ENCODE measurements at regions not wholly inside any gene's neighbourhood (a gene's known extent, or its start where the extent isn't known, plus 50 kb on each side); places are given as distances from the start of the nearest gene placed in this dataset.

DNA sequence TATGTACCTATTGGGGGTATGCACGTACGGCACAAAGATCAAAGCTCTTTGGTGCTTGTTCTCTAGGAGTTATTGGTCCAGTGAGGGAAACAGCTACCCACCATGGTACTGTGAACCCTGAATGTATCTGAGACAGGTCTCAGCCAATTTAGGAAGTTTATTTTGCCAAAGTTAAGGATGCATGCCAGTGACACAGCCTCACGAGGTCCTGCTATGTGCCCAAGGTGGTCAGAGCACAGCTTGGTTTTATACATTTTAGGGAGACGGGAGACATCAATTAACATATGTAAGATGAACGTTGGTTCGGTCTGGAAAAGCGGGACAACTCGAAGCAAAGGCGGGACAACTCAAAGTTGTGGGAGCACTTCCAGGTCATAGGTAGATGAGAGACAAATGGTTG, 75.8 kb downstream of the SOWAHC start:
- TF ChIP-seq EZH2 (optimal IDR thresholded peaks at IDR 0.05; ENCODE audit: low read depth, low read length) (no peak), EZH2phosphoT487 (IDR thresholded peaks at IDR 0.05; ENCODE audit: low read length) (no peak)
- TF ChIP-seq, protein P1, sequence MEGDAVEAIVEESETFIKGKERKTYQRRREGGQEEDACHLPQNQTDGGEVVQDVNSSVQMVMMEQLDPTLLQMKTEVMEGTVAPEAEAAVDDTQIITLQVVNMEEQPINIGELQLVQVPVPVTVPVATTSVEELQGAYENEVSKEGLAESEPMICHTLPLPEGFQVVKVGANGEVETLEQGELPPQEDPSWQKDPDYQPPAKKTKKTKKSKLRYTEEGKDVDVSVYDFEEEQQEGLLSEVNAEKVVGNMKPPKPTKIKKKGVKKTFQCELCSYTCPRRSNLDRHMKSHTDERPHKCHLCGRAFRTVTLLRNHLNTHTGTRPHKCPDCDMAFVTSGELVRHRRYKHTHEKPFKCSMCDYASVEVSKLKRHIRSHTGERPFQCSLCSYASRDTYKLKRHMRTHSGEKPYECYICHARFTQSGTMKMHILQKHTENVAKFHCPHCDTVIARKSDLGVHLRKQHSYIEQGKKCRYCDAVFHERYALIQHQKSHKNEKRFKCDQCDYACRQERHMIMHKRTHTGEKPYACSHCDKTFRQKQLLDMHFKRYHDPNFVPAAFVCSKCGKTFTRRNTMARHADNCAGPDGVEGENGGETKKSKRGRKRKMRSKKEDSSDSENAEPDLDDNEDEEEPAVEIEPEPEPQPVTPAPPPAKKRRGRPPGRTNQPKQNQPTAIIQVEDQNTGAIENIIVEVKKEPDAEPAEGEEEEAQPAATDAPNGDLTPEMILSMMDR (IDR thresholded peaks at IDR 0.05; ENCODE audit: low read length) = no peak
- Histone ChIP-seq H4K20me1 (ENCODE audit: insufficient read depth, low read length) (no peaks in the 10 kb centered on the region), H3K27me3 (replicated peaks; ENCODE audit: insufficient read depth, low read length) (no peaks in the 10 kb centered on the region), H3K9ac (ENCODE audit: low read length) (no peak overlapping the region), H3K27ac (ENCODE audit: low read length) (no peak overlapping the region), H2AFZ (ENCODE audit: low read length) (no peak overlapping the region), H3F3A (ENCODE audit: insufficient read depth, low read length) (no peaks in the 10 kb centered on the region), H3K4me1 (ENCODE audit: low read length) (no peaks in the 10 kb centered on the region), H3K4me3 (ENCODE audit: low read length) (no peak overlapping the region), H3K9me3 (replicated peaks; ENCODE audit: insufficient read depth, low read length) (no peaks in the 10 kb centered on the region), H3K79me2 (ENCODE audit: low read length) (no peaks in the 10 kb centered on the region), H3K36me3 (replicated peaks; ENCODE audit: insufficient read depth, low read length) (no peaks in the 10 kb centered on the region), H3K4me2 (ENCODE audit: low read depth, low read length) (no peak overlapping the region), H3K9me2 (replicated peaks; ENCODE audit: insufficient read depth, low read length) (no peaks in the 10 kb centered on the region)
- no peak for DNase-seq

DNA sequence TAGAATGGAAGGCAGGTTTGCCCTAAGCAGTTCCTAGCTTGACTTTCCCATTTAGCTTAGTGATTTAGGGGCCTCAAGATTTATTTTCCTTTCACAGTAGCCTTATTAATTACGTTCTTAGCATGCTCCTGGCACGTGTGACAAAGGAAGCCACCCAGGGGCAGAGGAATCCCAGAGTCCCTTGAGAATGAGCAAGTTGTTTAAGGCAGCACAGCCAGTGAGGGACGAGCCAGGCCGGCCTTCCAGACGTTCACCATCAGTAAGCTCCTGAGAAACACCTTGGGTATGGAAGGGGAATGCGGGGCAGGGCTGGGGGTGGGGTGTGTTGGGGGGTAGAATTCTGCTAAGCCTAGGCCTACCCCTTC, 76.3 kb downstream of the SOWAHC start:
- Histone ChIP-seq H3K9me2 (replicated peaks; ENCODE audit: insufficient read depth, low read length) (no peaks in the 10 kb centered on the region), H3K4me3 (ENCODE audit: low read length) (no peak overlapping the region), H3K79me2 (ENCODE audit: low read length) (no peaks in the 10 kb centered on the region), H3K27ac (ENCODE audit: low read length) (no peak overlapping the region), H3K9me3 (replicated peaks; ENCODE audit: insufficient read depth, low read length) (no peaks in the 10 kb centered on the region), H3K27me3 (replicated peaks; ENCODE audit: insufficient read depth, low read length) (no peaks in the 10 kb centered on the region), H2AFZ (ENCODE audit: low read length) (no peak overlapping the region), H3F3A (ENCODE audit: insufficient read depth, low read length) (no peaks in the 10 kb centered on the region), H4K20me1 (ENCODE audit: insufficient read depth, low read length) (no peaks in the 10 kb centered on the region), H3K4me1 (ENCODE audit: low read length) (no peaks in the 10 kb centered on the region), H3K36me3 (replicated peaks; ENCODE audit: insufficient read depth, low read length) (no peaks in the 10 kb centered on the region), H3K9ac (ENCODE audit: low read length) (no peak overlapping the region), H3K4me2 (ENCODE audit: low read depth, low read length) (no peak overlapping the region)
- TF ChIP-seq, protein P1 (IDR thresholded peaks at IDR 0.05; ENCODE audit: low read length) = no peak
- TF ChIP-seq EZH2 (optimal IDR thresholded peaks at IDR 0.05; ENCODE audit: low read depth, low read length) (no peak), EZH2phosphoT487 (IDR thresholded peaks at IDR 0.05; ENCODE audit: low read length) (no peak)
- DNase-seq = no peak

DNA sequence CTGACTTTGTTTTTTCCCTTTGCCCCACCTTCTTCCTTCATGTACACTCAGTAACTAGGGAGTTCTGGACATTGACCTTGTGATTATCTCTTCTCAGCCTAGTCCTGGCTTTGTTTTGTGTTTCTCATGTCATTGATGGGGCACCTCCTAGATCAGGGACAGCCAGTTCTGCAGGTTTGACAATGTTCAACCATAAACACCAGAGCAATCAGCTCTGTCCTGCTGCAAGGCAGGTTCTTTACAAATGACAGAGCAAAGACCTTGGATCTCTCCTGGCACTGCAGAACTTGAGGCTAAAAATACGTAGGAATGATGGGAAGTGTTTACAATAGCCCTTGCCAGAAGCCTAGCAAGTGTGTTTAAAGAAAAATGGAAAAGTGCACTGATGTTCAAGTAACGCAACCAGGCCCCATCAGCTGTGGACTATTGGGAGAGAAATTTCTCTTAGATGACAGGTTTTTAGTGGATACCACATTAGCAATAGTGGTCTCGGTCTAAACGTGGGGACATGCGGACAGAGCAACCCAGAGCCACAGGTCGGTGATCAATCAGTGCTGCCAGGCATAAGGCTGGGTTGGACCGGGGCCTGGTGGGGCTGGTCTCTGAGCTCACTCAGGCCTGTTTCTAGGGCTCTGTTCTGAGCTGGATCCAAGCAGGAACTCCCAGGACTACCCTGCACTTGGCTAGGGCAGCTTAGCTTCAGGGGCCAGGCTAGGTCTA, 76.8 kb downstream of the SOWAHC start:
- Histone ChIP-seq H3K79me2 (ENCODE audit: low read length) (no peaks in the 10 kb centered on the region), H4K20me1 (ENCODE audit: insufficient read depth, low read length) (no peaks in the 10 kb centered on the region), H3K4me3 (ENCODE audit: low read length) (no peak overlapping the region), H3K27ac (ENCODE audit: low read length) (no peak overlapping the region), H3F3A (ENCODE audit: insufficient read depth, low read length) (no peaks in the 10 kb centered on the region), H3K27me3 (replicated peaks; ENCODE audit: insufficient read depth, low read length) (no peaks in the 10 kb centered on the region), H3K36me3 (replicated peaks; ENCODE audit: insufficient read depth, low read length) (no peaks in the 10 kb centered on the region), H3K9me3 (replicated peaks; ENCODE audit: insufficient read depth, low read length) (no peaks in the 10 kb centered on the region), H2AFZ (ENCODE audit: low read length) (no peak overlapping the region), H3K4me2 (ENCODE audit: low read depth, low read length) (no peak overlapping the region), H3K4me1 (ENCODE audit: low read length) (no peaks in the 10 kb centered on the region), H3K9ac (ENCODE audit: low read length) (no peak overlapping the region), H3K9me2 (replicated peaks; ENCODE audit: insufficient read depth, low read length) (no peaks in the 10 kb centered on the region)
- DNase-seq = no peak
- TF ChIP-seq EZH2 (optimal IDR thresholded peaks at IDR 0.05; ENCODE audit: low read depth, low read length) = no peak
- no peak for TF ChIP-seq EZH2phosphoT487 (IDR thresholded peaks at IDR 0.05; ENCODE audit: low read length)
- TF ChIP-seq, protein P1 (IDR thresholded peaks at IDR 0.05; ENCODE audit: low read length) = no peak
